HG03066 (cell line): ENCODE measurements at regions not wholly inside any gene's neighbourhood (a gene's known extent, or its start where the extent isn't known, plus 50 kb on each side); places are given as distances from the start of the nearest gene placed in this dataset.
"Not testable (repeated sequence)": the region's sequence is repeated elsewhere in the genome, so short reads cannot be mapped to it uniquely, and the experiment has no call there.

Experiments used
- ATAC-seq: cut with Tn5 transposase; IDR thresholded peaks from one replicate; pipeline ENCODE4 v1.9.1; 2021; ENCODE audit warnings: low read depth; ENCODE audit not compliant: unreplicated experiment

DNA sequence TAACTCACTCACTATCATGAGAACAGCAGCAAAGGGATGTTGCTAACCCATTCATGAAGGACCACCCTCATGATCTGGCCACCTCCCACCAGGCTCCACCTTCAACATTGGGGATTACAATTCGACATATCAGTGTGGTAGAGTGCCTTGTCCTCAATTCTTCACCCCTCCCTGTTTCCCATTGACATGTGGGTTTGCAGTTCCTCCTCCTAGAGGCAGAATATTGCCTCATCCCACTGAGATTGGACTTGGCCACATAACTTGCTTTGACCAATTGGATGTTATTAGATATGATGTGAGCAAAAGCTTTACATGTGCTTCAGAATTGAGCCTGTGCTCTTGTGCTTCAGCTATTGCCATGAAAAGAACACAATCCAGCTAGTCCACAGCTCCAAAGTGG, 217.0 kb upstream of the CXCR4 start:
- ATAC-seq = no peak

DNA sequence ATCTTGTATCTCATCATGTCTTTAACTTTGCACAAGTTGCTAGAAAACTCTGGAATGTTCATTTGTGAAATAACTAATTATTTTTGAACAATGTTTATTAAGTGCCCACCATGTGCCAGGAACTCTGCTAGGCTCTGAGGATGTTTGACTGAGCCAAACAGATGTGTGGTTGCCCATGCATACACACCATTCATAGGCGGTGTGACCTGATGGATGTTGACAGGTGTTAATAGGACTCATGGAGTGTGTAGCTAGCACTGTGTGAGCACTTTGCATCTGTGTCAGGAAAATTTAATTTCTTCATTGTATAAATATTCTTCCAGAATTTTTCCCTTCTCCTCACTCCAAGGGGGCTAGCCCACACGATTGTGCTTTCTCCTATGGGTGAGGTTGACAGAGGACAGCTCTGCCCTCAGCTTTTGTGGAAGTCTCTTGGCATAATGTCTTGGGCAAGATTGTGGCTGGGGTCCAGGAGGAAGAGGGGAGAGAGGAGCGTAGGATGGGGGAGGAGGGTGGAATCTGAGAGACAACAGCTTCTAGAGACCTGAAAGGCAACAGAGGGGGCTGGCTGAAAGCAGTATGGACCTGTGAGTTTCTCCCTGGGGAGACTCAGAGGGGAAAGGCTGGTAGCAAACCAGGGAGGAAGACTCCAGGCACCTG, 214.6 kb upstream of the CXCR4 start:
- ATAC-seq = no peak

DNA sequence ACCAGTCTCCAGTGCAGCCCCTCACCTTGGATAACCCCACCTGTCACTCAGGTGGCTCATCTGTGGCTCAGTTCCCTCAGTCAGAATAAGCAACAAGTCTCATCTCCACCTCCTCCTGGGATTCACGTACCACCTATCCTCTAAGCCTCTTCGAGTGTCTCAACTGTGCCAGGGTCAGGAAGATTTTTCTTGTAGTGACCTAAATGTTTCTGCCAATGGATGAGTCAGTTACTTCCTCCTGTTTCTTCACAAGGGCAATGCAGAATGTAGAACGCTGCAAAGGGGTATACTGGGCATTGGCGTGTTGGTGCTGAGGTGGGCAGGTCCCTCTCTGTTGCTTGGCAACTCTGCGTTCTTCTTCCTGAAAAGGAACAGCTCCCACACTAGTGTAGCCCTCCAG, 213.3 kb upstream of the CXCR4 start:
- no peak for ATAC-seq

DNA sequence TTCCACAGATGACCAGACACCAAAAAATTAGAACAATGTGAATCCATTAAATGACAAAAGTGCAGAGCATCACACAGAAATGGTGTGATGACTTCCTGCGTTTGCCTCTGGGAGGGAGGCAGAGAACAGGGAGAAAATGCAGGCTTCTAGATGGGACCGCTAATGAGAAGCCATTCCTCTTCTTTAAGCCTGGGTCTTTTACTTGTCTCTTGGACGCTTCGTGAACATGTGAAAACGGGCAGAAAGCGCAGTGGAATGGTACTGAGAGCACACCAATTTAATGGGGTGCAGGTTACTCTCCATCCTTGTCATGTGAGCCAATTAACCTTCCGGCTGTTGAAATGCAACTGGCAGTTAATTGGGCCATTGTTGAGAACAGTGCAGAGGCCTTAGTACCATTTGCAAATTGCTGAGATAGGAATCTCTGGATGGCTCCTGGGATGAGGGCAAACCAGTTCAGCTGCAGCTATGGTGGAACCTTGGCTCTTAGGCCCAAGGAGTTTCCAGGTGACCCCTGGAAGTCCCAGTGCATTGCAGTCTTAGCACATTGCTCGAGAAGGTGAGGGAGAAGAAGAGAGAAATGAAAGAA, 210.4 kb upstream of the CXCR4 start:
- no peak for ATAC-seq

DNA sequence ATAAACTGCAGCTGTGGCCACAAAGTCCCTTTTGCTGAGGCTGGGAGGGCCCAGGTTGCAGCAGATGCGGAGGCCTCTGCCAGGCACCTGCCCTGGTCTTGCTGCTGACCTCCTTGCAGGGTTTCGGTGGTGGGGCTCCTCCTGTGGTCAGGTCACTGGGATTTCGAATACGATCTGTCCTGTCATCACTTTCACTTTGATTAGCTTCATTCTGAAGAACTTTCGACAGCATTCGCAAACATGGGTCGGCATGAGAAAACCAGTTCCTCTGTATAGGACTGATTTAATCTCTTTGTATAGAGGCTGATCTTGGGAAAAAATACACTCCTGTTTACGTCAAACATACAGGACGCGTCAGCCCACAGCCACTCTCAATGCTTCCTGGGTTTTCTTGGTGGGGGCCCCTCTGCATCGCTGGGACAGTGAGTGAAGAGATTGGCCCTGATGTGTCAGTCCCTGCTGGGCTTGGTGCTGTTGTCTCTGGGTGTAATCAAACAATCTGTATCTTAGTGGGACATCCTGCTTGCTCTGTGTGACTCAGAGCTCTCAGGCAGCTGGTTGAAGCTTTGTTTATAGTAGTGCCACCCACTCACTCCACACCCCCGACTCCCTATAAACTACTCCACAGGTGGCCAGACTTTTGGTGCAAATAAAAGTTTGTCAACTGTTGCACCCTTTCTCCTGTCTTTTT, 209.4 kb upstream of the CXCR4 start:
- peak; percentile 86 for ATAC-seq

DNA sequence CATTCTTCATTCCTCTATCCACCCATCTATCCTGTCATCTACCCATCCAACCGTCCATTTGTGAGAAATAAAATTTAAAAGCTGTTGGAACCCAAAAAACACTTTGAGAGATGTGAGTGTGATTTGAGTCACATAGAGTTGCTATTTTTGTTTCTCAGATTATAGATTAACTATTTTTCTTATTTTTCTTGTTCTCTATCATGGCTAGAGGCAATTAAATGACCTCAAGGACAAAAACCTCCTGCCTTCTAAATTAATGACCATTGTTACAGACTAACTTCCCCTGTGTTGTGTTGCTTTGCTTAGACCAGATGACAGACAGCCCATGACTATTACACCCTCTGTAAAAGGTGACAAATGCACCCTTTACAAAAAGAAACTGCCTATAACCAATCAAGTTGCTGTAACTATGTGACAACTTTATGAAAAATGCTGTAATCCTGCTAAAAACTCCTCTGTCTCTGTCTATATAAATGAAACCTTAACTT, 207.9 kb upstream of the CXCR4 start:
- ATAC-seq = no peak

DNA sequence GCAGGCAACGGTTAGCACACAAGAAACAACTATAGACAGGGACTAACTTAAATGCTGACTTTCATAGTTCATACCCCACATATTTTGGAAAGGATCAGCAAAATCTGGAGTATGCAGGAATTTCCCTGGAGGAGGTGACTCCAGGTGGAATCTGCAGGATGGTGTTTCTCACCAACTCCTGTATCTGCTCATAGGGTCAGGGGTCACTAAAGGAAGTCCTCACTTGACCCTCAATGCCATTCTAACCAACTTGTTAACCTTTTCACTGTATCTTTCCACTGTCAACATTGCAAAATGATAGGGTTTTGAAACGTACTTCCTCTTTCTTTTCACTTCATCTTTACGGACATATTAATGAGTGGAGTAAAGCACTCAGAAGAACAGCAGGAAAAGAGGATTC, 207.0 kb upstream of the CXCR4 start:
- ATAC-seq = no peak

DNA sequence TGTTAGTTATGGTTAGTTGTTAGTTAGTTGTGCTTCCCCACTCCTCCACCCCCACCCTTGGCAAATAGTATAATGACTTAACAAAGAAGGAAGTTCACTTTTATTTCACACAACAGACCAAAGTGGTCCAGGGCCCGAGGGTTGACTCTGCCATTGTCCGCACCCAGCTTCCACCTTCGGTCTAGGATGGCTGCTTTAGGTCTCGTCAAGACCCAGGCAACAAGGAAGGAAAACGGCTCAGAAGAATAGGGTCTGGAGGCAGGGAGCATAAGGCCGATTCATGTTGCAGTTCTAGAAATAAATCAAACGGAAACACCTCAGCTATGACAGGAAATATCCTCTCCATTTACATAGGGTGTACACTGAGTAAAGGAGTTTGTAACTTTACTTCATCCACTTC, 206.0 kb upstream of the CXCR4 start:
- no peak for ATAC-seq

DNA sequence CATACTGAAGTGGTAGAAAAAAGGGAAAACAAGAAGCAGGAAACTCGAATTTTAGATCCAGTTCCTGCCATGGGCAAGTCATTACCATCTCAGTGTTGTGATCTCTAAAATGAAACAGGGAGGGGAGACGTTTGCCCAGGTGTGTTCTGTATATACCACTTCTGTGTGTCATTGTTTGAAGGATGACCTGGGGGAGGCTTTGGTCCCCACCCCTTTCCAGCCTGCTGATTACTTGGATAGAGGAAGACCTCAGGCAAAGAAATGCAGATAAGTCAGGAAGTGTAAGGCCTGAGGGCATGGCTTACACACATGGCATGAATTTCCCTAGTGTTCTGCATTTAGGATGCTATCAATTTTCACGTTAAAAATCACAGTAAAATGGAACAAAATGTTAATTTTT, 205.2 kb upstream of the CXCR4 start:
- ATAC-seq = no peak

DNA sequence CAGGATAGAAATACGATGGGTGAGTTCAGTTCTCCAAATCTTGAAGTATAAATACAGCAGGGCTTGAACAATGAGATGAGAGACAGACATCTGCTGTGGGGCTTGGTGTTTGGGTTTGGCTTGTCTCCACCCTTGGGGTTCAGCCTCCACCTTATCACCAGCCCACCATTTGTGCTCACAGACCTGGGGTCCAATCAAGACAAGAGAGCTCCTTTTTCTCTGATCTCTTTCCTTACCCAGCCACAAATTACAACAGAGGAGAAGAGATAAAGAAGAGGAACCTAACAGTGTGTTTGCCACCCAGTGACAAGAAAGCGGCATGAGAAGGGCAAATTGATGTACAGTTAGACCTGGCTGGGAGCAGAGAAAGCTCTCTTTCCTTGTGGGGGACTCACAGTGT, 204.5 kb upstream of the CXCR4 start:
- ATAC-seq = no peak

DNA sequence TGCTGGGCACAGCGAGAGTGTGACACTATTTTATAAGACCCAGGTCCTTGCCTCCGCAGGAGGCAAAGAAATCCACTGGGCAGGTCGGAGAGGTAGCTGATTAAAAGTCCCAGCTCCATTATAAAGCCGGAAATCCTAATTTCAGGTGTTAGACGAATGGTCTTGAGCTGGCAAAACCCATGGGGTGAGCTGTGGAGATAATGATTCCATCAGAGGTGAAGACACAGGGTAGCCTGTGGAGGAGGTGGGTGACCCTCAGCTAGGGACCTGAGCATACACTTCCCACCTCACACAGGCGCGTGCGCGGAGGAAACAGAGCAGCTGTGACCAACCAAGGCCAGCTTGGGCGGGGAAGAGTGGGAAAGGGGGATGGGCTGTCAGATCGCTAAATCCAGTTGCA, 201.7 kb upstream of the CXCR4 start:
- no peak for ATAC-seq

DNA sequence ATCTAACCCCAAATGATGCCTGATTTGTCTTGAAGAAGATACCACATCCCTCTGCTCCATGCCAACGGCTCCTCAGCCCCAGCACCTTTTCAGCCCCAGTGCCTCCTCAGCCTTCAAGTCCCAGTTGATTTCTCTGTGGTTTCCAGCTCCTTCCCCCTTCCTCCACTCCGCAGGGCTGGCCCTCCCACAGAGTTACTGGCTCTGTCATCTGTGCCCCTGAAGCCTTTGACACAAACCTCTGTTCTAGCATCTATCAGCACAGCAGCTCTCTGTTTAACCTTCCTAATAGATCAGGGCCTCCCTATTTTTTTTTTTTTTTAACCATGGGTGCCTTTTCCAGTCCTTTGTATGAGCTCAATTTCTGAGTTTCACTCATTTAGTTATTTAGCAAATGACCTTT, 201.3 kb upstream of the CXCR4 start:
- no peak for ATAC-seq

DNA sequence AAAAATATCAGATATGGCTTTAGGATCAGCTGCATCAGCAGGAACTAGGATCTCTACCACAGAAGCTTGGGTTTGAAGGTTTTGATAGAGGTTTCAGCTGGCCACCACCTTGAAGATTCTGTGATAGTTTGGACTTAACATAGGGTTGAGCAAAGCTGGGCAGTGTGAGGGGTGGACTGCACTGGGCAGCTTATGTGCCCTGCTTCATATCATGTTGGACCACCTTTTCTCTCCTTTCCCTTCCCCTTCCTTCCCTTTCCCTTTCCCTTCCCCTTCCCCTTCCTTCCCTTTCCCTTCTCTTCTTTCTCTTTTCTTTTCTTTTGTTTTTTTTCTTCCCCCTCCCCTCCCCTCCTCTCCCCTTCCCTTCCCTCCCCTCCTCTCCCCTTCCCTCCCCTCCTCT, 196.3 kb upstream of the CXCR4 start:
- no peak for ATAC-seq

DNA sequence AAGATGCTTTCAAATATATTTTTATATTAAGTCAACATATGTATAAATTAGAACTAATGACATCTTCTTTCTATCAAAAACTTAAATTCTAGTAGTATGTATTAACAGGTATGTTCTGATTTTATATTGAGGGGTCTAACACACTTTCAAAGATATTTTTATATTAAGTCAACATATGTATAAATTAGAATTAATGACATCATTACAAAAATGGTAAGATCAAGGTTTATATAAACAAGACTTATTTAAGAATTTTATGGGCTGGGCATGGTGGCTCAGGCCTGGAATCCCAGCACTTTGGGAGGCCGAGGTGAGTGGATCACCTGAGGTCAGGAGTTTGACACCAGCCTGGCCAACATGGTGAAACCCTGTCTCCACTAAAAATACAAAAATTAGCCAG, 194.6 kb upstream of the CXCR4 start:
- ATAC-seq = not testable (repeated sequence)

DNA sequence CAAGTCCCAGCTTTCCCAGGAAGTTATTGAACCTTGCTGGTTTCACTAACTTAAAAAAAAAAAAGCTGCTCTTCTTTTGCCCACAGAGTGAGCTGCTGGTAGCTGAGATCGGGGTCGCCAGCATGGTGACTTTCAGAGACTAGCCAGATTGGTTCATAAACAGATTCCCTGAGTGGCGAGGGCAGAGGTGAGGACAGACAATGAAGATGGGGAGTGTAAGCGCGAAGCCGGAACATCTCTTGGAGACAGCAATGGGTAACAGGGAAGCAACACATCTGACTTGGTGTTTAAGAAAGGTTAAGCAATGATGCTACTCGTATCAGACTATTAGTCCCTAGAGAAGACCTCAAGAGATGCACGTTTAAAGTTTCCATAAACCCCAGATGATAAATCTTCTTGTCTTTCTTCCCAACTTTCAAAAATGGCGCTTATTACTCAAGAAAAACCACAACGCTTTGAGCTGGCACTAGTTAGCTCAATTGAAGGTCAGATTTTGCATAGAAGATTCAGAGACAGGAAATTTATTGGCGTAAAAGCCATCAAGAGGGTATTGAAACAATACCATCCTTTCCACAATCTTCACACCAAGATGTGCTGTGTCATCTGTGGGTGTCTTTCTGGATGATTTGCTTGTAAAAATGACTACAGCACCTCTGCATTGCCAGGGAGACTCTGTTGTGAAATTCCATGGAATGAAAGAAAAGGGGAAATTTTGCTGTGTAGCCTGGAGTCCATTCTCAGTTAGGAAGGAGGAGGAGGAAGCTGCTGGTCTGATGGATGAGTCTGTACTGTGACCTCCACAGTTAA, 193.1 kb upstream of the CXCR4 start:
- no peak for ATAC-seq

DNA sequence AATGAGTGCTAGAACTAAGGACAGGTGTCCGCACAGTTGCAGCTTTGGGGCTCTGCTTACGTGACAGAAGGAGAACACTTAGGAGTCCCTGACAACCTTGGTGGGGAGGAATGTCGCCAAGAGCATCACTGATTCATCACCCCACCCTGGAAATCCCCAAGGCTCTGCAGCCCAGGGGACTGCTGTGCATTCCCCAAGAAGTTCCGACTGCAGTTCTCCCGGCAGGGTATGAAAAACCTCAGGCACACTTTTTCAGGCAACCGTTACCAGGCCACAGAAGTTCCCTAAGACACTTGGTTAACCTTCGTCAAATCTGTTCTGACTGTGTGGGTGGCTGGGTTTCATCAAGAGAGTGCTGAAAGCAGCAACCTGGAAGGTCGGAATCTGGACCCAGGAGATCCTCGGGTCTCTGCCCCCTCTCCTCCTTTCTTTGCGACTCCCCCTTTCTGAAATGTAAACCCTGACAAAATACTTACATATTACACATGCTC, 192.1 kb upstream of the CXCR4 start:
- ATAC-seq = no peak

DNA sequence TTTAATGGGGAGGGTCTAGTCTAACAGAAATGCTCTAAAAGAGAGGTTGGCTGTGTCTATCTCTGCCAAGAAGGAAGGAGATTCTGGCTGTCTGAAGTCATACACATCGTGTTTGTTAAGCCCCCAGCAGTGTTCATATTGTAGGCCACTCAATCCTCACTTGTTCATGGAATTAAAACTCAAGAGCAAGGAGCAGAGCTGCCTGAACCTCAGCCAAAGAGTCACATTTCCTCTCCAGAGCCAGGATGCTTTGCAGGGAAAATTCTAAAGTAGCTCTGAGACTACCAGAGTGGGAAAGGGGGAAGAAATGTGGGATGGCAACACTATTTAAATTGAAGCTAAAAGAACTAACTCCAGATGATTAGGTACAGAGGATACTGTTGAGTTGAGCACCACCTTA, 190.7 kb upstream of the CXCR4 start:
- ATAC-seq = no peak

DNA sequence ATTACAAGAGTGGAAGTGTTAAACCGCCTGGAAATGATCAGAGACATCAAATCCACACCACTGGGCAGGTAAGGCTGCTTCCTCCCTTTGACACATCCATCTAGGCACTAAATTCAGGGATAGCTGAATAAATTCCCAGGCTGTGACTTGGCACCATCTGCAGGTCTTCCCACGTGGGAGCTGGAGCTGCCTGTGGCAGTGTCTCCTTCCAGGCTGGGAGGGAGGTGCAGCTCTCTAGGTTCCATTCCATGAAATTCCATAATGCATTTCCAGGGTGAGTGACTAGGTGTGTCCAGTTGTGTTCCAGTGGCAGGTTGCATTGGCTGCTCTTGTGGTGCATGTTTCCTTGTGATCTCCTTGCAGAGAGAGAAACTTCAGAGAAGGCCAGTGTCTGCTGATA, 188.9 kb upstream of the CXCR4 start:
- no peak for ATAC-seq

DNA sequence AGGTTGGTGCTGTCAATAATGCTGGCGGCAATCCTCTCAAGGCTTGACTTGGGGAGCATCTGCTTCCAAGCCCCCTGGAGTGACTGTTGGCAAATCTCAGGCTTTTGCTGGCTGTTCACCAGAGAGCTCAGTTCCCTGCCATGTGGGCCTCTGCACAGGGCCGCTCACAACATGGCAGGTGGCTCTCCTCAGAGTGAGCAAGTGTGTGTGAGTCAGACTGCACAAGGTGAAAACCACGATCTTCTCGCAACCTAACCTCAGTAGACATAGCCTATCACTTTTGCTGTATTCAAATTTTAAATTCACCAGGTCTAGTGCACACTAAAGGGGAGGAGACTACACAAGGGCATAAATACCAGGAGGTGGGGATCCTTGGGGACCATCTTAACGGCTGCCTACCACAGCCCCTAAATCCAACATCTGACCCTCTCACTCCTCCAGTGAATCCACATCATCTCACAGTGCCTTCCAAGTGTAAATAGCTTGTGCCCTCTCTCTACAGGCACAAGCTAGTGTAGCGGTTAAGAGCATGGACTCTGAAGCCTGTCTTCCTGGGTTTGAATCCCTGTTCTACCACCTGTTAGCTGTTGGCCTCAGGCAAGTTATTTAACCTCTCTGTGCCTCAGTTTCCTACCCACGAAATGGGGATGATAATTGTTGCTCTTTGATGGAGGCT, 187.7 kb upstream of the CXCR4 start:
- peak; percentile 96 for ATAC-seq

DNA sequence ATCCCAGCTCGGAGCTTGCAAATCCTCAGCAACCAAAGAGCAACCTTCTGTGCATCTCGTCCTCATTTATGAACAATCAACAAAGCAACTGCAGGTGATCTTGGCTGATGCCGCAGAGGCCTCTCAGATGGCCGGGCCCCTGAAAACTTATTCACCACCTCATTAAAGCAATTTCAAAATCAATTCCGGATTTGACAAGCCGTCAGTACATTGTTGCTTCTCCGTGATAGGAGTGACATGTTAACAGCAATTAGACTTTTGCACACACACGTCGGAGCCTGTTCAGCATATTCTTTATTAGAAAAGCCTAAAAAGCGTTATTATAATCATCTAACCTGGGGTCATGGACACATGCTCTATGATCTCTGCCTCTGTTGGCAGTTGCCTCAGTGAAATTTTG, 183.1 kb upstream of the CXCR4 start:
- ATAC-seq = no peak

DNA sequence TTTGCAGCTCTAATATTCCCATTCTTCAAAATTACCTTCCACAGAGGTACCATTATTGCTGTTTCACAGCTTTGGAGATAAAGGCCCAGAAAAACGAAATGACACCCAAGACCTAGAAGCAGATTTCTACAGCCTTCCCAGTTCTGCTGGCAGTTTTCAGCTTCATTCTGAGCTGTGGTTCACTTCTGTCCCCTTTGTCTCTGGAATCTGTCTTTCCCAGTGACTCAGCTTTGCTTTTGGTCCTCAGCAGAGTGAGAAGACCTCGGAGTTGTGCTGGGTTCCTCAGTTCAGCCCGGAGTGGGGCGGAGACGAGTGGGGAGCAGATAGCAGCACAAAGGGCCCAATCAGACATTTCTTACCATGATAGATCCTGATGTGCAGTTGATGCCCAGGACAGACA, 180.7 kb upstream of the CXCR4 start:
- no peak for ATAC-seq
